IMR-90 (cell line): ENCODE measurements at regions not wholly inside any gene's neighbourhood (a gene's known extent, or its start where the extent isn't known, plus 50 kb on each side); places are given as distances from the start of the nearest gene placed in this dataset.

Source experiments
- ATAC-seq: fragments of 200-7000 bp; cut with Tn5 transposase; 2 replicates; pipeline ENCODE4 v1.9.1; 2020; ENCODE audit warnings: low read depth, mild to moderate bottlenecking, moderate library complexity
- BruUV-seq: library from RNA; stranded (reverse); fragments of 400-500 nt; replicated peaks from 2 replicates; lab custom pipeline; 2021; lab: Mats Ljungman, UMichigan
- CTCF ChIA-PET: fragments of 300-600 bp; formaldehyde crosslinking; extraction: SDS; loops from one replicate; lab custom pipeline; 2021; ENCODE audit warnings: antibody characterized with exemption; lab: Yijun Ruan, JAX
- POLR2A ChIA-PET: fragments of 300-600 bp; sonication (Branson Sonifier 250); formaldehyde crosslinking; loops from one replicate; lab custom pipeline; 2022; ENCODE audit warnings: antibody characterized with exemption; ENCODE audit not compliant: unreplicated experiment; lab: Charles Lee
- DNase-seq: peaks from one replicate; pipeline ENCODE4 v3.0.0; 2013
- H2AFZ ChIP-seq: replicated peaks from 2 replicates; pipeline ENCODE3; 2013; ENCODE audit warnings: low read length, mild to moderate bottlenecking; ENCODE audit not compliant: poor library complexity
- H2AK5ac ChIP-seq: 2 replicates; pipeline ENCODE4 v1.6.1; 2013; ENCODE audit warnings: low read depth, low read length, inconsistent platforms
- H2AK9ac ChIP-seq: replicated peaks from 2 replicates; pipeline ENCODE3; 2013; ENCODE audit warnings: mild to moderate bottlenecking, low read depth, low read length, moderate library complexity; ENCODE audit not compliant: poor library complexity
- H2BK120ac ChIP-seq: 2 replicates; pipeline ENCODE4 v1.6.1; 2013; ENCODE audit warnings: low read depth, low read length, inconsistent platforms
- H2BK15ac ChIP-seq: 3 replicates; pipeline ENCODE4 v1.6.1; 2013; ENCODE audit warnings: low read depth, low read length, inconsistent platforms
- H2BK20ac ChIP-seq: 2 replicates; pipeline ENCODE4 v1.6.1; 2013; ENCODE audit warnings: low read depth, mild to moderate bottlenecking, inconsistent platforms, low read length, moderate library complexity
- H2BK5ac ChIP-seq: 2 replicates; pipeline ENCODE4 v1.6.1; 2013; ENCODE audit warnings: mild to moderate bottlenecking, low read depth, low read length, inconsistent platforms; ENCODE audit not compliant: poor library complexity, severe bottlenecking
- H3K14ac ChIP-seq: replicated peaks from 2 replicates; pipeline ENCODE4 v1.6.1; 2013; ENCODE audit warnings: low read depth, low read length, inconsistent platforms
- H3K18ac ChIP-seq: 2 replicates; pipeline ENCODE4 v1.6.1; 2013; ENCODE audit warnings: low read depth, low read length, control low read depth
- H3K23ac ChIP-seq: 2 replicates; pipeline ENCODE4 v1.6.1; 2013; ENCODE audit warnings: low read depth, low read length, inconsistent platforms
- H3K27ac ChIP-seq: 2 replicates; pipeline ENCODE4 v1.5.1; 2013; ENCODE audit warnings: mild to moderate bottlenecking, control low read depth, low read length; ENCODE audit not compliant: insufficient read depth
- H3K27me3 ChIP-seq: 2 replicates; pipeline ENCODE4 v1.6.1; 2013; ENCODE audit warnings: low read length; ENCODE audit not compliant: control insufficient read depth, insufficient read depth
- H3K36me3 ChIP-seq: 2 replicates; pipeline ENCODE4 v1.6.1; 2013; ENCODE audit warnings: low read length, mixed read lengths; ENCODE audit not compliant: control insufficient read depth, insufficient read depth
- H3K4ac ChIP-seq: 2 replicates; pipeline ENCODE4 v1.6.1; 2013; ENCODE audit warnings: low read depth, low read length, inconsistent platforms
- H3K4me1 ChIP-seq: 2 replicates; pipeline ENCODE4 v1.6.1; 2013; ENCODE audit warnings: low read length, mixed read lengths; ENCODE audit not compliant: control insufficient read depth, insufficient read depth
- H3K4me2 ChIP-seq: 2 replicates; pipeline ENCODE4 v1.6.1; 2013; ENCODE audit warnings: low read depth, mild to moderate bottlenecking, control low read depth, low read length, moderate library complexity
- H3K4me3 ChIP-seq: 2 replicates; pipeline ENCODE4 v1.5.1; 2013; ENCODE audit warnings: low read depth, mild to moderate bottlenecking, control low read depth, low read length, moderate library complexity; ENCODE audit not compliant: insufficient read depth
- H3K56ac ChIP-seq: 2 replicates; pipeline ENCODE4 v1.6.1; 2013; ENCODE audit warnings: low read length, inconsistent platforms; ENCODE audit not compliant: insufficient read depth; ENCODE audit errors: extremely low read depth
- H3K79me1 ChIP-seq, 2 experiments: 2 replicates each; pipeline ENCODE4 v1.6.1; 2013; ENCODE audit warnings: low read length in 2 of 2, inconsistent platforms in 1 of 2, low read depth in 1 of 2
- H3K9ac ChIP-seq: 2 replicates; pipeline ENCODE4 v1.6.1; 2013; ENCODE audit warnings: low read depth, low read length, control low read depth
- H3K9me1 ChIP-seq: 2 replicates; pipeline ENCODE4 v1.6.1; 2013; ENCODE audit warnings: low read length, inconsistent platforms; ENCODE audit not compliant: insufficient read depth
- H3K9me3 ChIP-seq: 2 replicates; pipeline ENCODE4 v1.6.1; 2013; ENCODE audit warnings: low read length; ENCODE audit not compliant: control insufficient read depth, insufficient read depth
- H4K20me1 ChIP-seq: 2 replicates; pipeline ENCODE4 v1.6.1; 2013; ENCODE audit warnings: low read length, inconsistent platforms; ENCODE audit not compliant: insufficient read depth
- H4K5ac ChIP-seq: 2 replicates; pipeline ENCODE4 v1.6.1; 2013; ENCODE audit warnings: mild to moderate bottlenecking, low read depth, low read length, control low read depth
- H4K8ac ChIP-seq, 2 experiments: 2 replicates each; pipeline ENCODE4 v1.6.1; 2013; ENCODE audit warnings: low read depth in 2 of 2, low read length in 2 of 2, control low read depth in 1 of 2, inconsistent platforms in 1 of 2
- H4K91ac ChIP-seq: 2 replicates; pipeline ENCODE4 v1.6.1; 2013; ENCODE audit warnings: low read depth, low read length, inconsistent platforms; ENCODE audit not compliant: insufficient read depth
- BHLHE40 ChIP-seq: fragments of 150-350 bp; IDR thresholded peaks from 2 replicates; pipeline ENCODE4 v1.6.1; 2016; ENCODE audit warnings: mild to moderate bottlenecking, low read depth, low read length
- CEBPB ChIP-seq: IDR thresholded peaks from 2 replicates; pipeline ENCODE4 v1.6.1; 2012; ENCODE audit warnings: low read depth, low read length, improper control_type of control experiment
- CTCF ChIP-seq: conservative IDR thresholded peaks from 2 replicates; pipeline ENCODE4 v1.5.1; 2012; ENCODE audit warnings: mild to moderate bottlenecking, low read depth, low read length, improper control_type of control experiment
- ELK1 ChIP-seq: fragments of 150-350 bp; IDR thresholded peaks from 2 replicates; pipeline ENCODE4 v1.6.1; 2016; ENCODE audit warnings: low read depth, mild to moderate bottlenecking, low read length, moderate library complexity, borderline replicate concordance
- MAFK ChIP-seq: IDR thresholded peaks from 2 replicates; pipeline ENCODE4 v1.6.1; 2012; ENCODE audit warnings: low read depth, low read length, improper control_type of control experiment
- MAZ ChIP-seq: IDR thresholded peaks from 2 replicates; pipeline ENCODE4 v1.6.1; 2012; ENCODE audit warnings: low read depth, mild to moderate bottlenecking, low read length, improper control_type of control experiment, moderate library complexity, borderline replicate concordance
- MXI1 ChIP-seq: IDR thresholded peaks from 2 replicates; pipeline ENCODE4 v1.6.1; 2012; ENCODE audit warnings: low read depth, mild to moderate bottlenecking, low read length, moderate library complexity, borderline replicate concordance
- NFE2L2 ChIP-seq: fragments of 150-350 bp; IDR thresholded peaks from 2 replicates; pipeline ENCODE4 v1.6.1; 2016; ENCODE audit warnings: low read depth, mild to moderate bottlenecking, low read length
- POLR2A ChIP-seq: IDR thresholded peaks from 2 replicates; pipeline ENCODE4 v1.6.1; 2012; ENCODE audit warnings: mild to moderate bottlenecking, low read depth, low read length
- RAD21 ChIP-seq: IDR thresholded peaks from 2 replicates; pipeline ENCODE4 v1.6.1; 2012; ENCODE audit warnings: low read length, improper control_type of control experiment
- RCOR1 ChIP-seq: IDR thresholded peaks from 2 replicates; pipeline ENCODE4 v1.6.1; 2012; ENCODE audit warnings: mild to moderate bottlenecking, low read length, improper control_type of control experiment; ENCODE audit not compliant: insufficient replicate concordance
- USF2 ChIP-seq: fragments of 150-350 bp; IDR thresholded peaks from 2 replicates; pipeline ENCODE4 v1.6.1; 2017; ENCODE audit warnings: mild to moderate bottlenecking, antibody characterized with exemption, low read length, low read depth
- WGBS, 2 experiments: methylation state at CpG; one replicate each; pipeline versions ENCODE4 v1.1.5 to v1.1.7; 2013; ENCODE audit warnings: missing lambda C conversion rate in 2 of 2; ENCODE audit not compliant: insufficient read length in 1 of 2; ENCODE audit errors: extremely low coverage in 2 of 2; 5-methylcytosine and 5-hydroxymethylcytosine counted together
- dilution Hi-C: fragments of 300-500 bp; cut with HindIII; formaldehyde crosslinking; loops from one replicate; pipeline ENCODE4 v1.14.3; 2018; ENCODE audit warnings: low sequenced_read_pairs; ENCODE audit not compliant: unreplicated experiment
- in situ Hi-C: fragments of 300-500 bp; cut with MboI; formaldehyde crosslinking; loops from 3 replicates; pipeline ENCODE4 v1.14.3; 2019; ENCODE audit warnings: low sequenced_read_pairs, inconsistent platforms, mixed read lengths
- intact Hi-C: fragments of 100-400 bp; cut with micrococcal nuclease; formaldehyde crosslinking; loops from 2 replicates; pipeline ENCODE4 v1.10.0; 2022

- H4K91ac ChIP-seq: no peak overlapping the region
- peaks cover 6% of the 10 kb centered on the region for H3K27me3 ChIP-seq
- peak overlapping the region; percentile 18; the same call in 1 of the 2 replicates for H2AK5ac ChIP-seq
- no peak overlapping the region for H3K4me2 ChIP-seq
- WGBS, 2 experiments: no CpG with 5 or more reads among the region's 5 CpGs
- H2AFZ ChIP-seq: peak overlapping the region; percentile 71
- H3K14ac ChIP-seq: peak overlapping the region; percentile 46; the same call in 1 of the 2 replicates
- H3K4me1 ChIP-seq: peaks cover 6% of the 10 kb centered on the region
- no peaks in the 10 kb centered on the region for H3K79me1 ChIP-seq
- peak; percentile 43 for DNase-seq
- no peak overlapping the region for H3K9ac ChIP-seq
- H2BK5ac ChIP-seq: no peak overlapping the region
- POLR2A ChIA-PET: no interaction called here
- 0 out of 2 replicates have a peak overlapping the region, but pooled peaks have one; percentile 21 for H3K23ac ChIP-seq
- in situ Hi-C loops: no loop called here
- H4K5ac ChIP-seq: no peak overlapping the region
- no peaks in the 10 kb centered on the region for H3K9me3 ChIP-seq
- H2AK9ac ChIP-seq: no peak overlapping the region
- no peak overlapping the region for H3K56ac ChIP-seq
- no peaks in the 10 kb centered on the region for H4K20me1 ChIP-seq
- dilution Hi-C loops: no loop called here
- no peak overlapping the region for H2BK20ac ChIP-seq
- H4K8ac ChIP-seq: peak overlapping the region in 1 of 2 experiments; percentile 58; a peak in 1 of 4 replicates
- TF ChIP-seq MAZ (no peak), USF2 (no peak), RCOR1 (no peak), RAD21 (no peak), POLR2A (no peak), ELK1 (no peak), MAFK (no peak), BHLHE40 (no peak), CEBPB (no peak), NFE2L2 (no peak), MXI1 (no peak), CTCF (no peak)
- H3K9me1 ChIP-seq: peaks cover 8% of the 10 kb centered on the region
- intact Hi-C loops: no loop called here
- peak overlapping the region; percentile 19; the same call in 1 of the 2 replicates for H3K18ac ChIP-seq
- H2BK120ac ChIP-seq: peak overlapping the region; percentile 41; the same call in 1 of the 2 replicates
- no TSS peak for BruUV-seq
- CTCF ChIA-PET: no interaction called here
- peak overlapping the region; percentile 85; the same call in 1 of the 3 replicates for H2BK15ac ChIP-seq
- no peak overlapping the region for H3K27ac ChIP-seq
- peak; percentile 60 for ATAC-seq
- H3K4ac ChIP-seq: peak overlapping the region; percentile 24; the same call in 1 of the 2 replicates
- no peaks in the 10 kb centered on the region for H3K36me3 ChIP-seq
- no peak overlapping the region for H3K4me3 ChIP-seq
Observed at GRCh38 chr17:31686495-31686894, 172.5 kb downstream of the COPRS start.
